NCI-H2029 treated with DMSO at 0.1 percent for 48 hours (cell line): ENCODE measurements at regions not wholly inside any gene's neighbourhood (a gene's known extent, or its start where the extent isn't known, plus 50 kb on each side); places are given as distances from the start of the nearest gene placed in this dataset.

Experiments
- DNase-seq: peaks from one replicate; lab custom pipeline; 2025; lab: John Stamatoyannopoulos, UW

GRCh38 chr16:79444572-79444971 lies 156.0 kb downstream of the MAF start:
- no peak for DNase-seq

GRCh38 chr16:79439901-79440300 lies 160.6 kb downstream of the MAF start:
- DNase-seq: no peak

- DNase-seq: no peak
Observed at GRCh38 chr16:79437764-79438751, 162.5 kb downstream of the MAF start.

GRCh38 chr16:79436885-79437284 lies 163.7 kb downstream of the MAF start:
- no peak for DNase-seq

- no peak for DNase-seq
Observed at GRCh38 chr16:79434771-79435170, 165.8 kb downstream of the MAF start.

- DNase-seq: no peak
Observed at GRCh38 chr16:79434092-79434491, 166.4 kb downstream of the MAF start.

- no peak for DNase-seq
Observed at GRCh38 chr16:79431923-79432322, 168.6 kb downstream of the MAF start.

- no peak for DNase-seq
Observed at GRCh38 chr16:79430191-79430678, 170.3 kb downstream of the MAF start.

- DNase-seq: no peak
Observed at GRCh38 chr16:79429381-79430190, 171.0 kb downstream of the MAF start.

GRCh38 chr16:79426663-79427062 lies 173.9 kb downstream of the MAF start:
- no peak for DNase-seq

- DNase-seq: no peak
Observed at GRCh38 chr16:79422064-79422463, 178.5 kb downstream of the MAF start.

GRCh38 chr16:79421126-79421525 lies 179.4 kb downstream of the MAF start:
- no peak for DNase-seq

- no peak for DNase-seq
Observed at GRCh38 chr16:79420493-79420892, 180.0 kb downstream of the MAF start.

- DNase-seq: no peak
Observed at GRCh38 chr16:79419148-79419547, 181.4 kb downstream of the MAF start.

GRCh38 chr16:79417601-79418008 lies 182.9 kb downstream of the MAF start:
- DNase-seq: no peak

GRCh38 chr16:79415983-79416640 lies 184.4 kb downstream of the MAF start:
- DNase-seq: no peak

- no peak for DNase-seq
Observed at GRCh38 chr16:79412783-79413225, 187.7 kb downstream of the MAF start.

GRCh38 chr16:79411805-79412204 lies 188.7 kb downstream of the MAF start:
- no peak for DNase-seq

- no peak for DNase-seq
Observed at GRCh38 chr16:79411357-79411756, 189.2 kb downstream of the MAF start.

GRCh38 chr16:79409978-79410377 lies 190.6 kb downstream of the MAF start:
- DNase-seq: no peak

GRCh38 chr16:79408355-79408754 lies 192.2 kb downstream of the MAF start:
- no peak for DNase-seq
